Activated T-cell treated with anti-CD3 and anti-CD28 coated beads, Interleukin-2, amount 50 U/mL, for 72 hours (primary cell): ENCODE measurements at regions not wholly inside any gene's neighbourhood (a gene's known extent, or its start where the extent isn't known, plus 50 kb on each side); places are given as distances from the start of the nearest gene placed in this dataset.

Experiments used
- ATAC-seq, 2 donors: fragments of 150-1000 bp; cut with Tn5 transposase; replicated peaks in 1 of 2; 2 replicates each; pipeline ENCODE4 v1.10.0; 2021; ENCODE audit warnings: moderate library complexity in 2 of 2, mild to moderate bottlenecking in 1 of 2
- DNase-seq, 2 donors: peaks; one replicate each; pipeline ENCODE4 v3.0.0; 2021 to 2022; ENCODE audit warnings: mixed read lengths in 1 of 2
- H3K27ac Mint-ChIP-seq: one replicate; pipeline ENCODE4 v1.8.0; 2022; ENCODE audit warnings: mild to moderate bottlenecking, moderate library complexity, mixed read lengths
- H3K27me3 Mint-ChIP-seq: one replicate; pipeline ENCODE4 v1.8.0; 2022; ENCODE audit warnings: low read depth, mixed read lengths
- H3K36me3 Mint-ChIP-seq, 2 donors: one replicate each; pipeline ENCODE4 v1.8.0; 2022; ENCODE audit warnings: mixed read lengths in 2 of 2, mild to moderate bottlenecking in 1 of 2; ENCODE audit not compliant: insufficient read depth in 2 of 2
- H3K4me1 Mint-ChIP-seq: one replicate; pipeline ENCODE4 v1.8.0; 2022; ENCODE audit warnings: low read depth, mixed read lengths
- H3K4me3 Mint-ChIP-seq, 2 donors: one replicate each; pipeline ENCODE4 v1.8.0; 2022; ENCODE audit warnings: mild to moderate bottlenecking in 2 of 2, mixed read lengths in 2 of 2, moderate library complexity in 2 of 2
- H3K9me3 Mint-ChIP-seq, 2 donors: one replicate each; pipeline ENCODE4 v1.8.0; 2022; ENCODE audit warnings: mixed read lengths in 2 of 2

DNA sequence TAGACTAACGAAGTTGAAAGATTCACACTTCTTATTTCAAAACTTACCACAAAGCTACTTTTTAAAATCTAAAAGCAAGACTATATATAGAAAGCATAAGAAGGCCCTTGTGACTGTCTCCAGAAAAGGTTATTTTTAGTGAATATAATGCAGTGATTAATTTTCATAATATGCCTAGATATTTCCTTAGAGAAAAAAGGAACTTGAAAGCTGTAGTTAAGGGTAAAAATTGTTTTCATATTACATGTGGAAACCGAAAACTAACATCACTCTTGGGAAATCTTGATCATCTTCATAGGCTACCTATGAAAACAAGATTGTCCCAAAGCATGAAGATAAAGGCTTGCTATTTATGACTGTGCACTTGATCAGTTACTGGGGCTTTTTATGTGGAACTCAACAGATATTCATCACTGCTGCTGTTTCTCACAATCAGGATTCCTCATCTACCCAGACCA lies 223.2 kb downstream of the SH2D4B start:
- DNase-seq (no peak), ATAC-seq (peak in 1 of 2 donors; percentile 38)
- H3K9me3 Mint-ChIP-seq = no peaks in the 10 kb centered on the region
- H3K27ac Mint-ChIP-seq = no peak overlapping the region
- H3K4me1 Mint-ChIP-seq = peaks cover 5% of the 10 kb centered on the region
- H3K36me3 Mint-ChIP-seq = no peaks in the 10 kb centered on the region
- no peaks in the 10 kb centered on the region for H3K27me3 Mint-ChIP-seq
- no peak overlapping the region for H3K4me3 Mint-ChIP-seq

- H3K27me3 Mint-ChIP-seq = peaks cover 11% of the 10 kb centered on the region
- no peak overlapping the region for H3K4me3 Mint-ChIP-seq
- no peaks in the 10 kb centered on the region for H3K36me3 Mint-ChIP-seq
- H3K27ac Mint-ChIP-seq = no peak overlapping the region
- ATAC-seq (no peak), DNase-seq (no peak)
- no peaks in the 10 kb centered on the region for H3K4me1 Mint-ChIP-seq
- H3K9me3 Mint-ChIP-seq = no peaks in the 10 kb centered on the region
Measured at GRCh38 chr10:80767963-80768362, 230.3 kb downstream of the SH2D4B start.

DNA sequence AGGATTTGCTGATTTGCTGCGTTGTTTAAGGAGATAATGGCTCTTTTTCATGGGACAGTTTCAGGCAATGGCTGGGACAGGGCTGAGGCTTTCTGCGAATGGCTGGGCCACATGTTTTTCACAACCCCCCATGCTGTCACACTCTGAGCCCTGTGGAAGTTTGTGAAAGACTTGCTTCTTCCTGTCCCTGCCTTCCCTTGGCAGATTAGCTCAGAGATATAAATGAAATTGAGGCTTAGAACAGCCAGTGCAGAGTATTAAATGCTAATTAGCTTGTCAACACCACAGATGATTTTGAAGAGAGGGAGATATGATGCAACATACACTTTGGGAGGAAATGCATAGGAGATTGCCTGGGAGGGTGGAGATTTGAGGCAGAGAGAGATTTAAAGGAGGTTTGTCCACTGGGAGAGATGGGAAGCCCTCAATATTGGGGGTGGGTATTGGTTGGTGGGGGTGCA lies 232.0 kb downstream of the SH2D4B start:
- no peak for DNase-seq
- no peaks in the 10 kb centered on the region for H3K36me3 Mint-ChIP-seq
- H3K9me3 Mint-ChIP-seq = no peaks in the 10 kb centered on the region
- peaks cover 20% of the 10 kb centered on the region for H3K27me3 Mint-ChIP-seq
- H3K4me1 Mint-ChIP-seq = no peaks in the 10 kb centered on the region
- no peak overlapping the region for H3K27ac Mint-ChIP-seq
- ATAC-seq = no peak
- H3K4me3 Mint-ChIP-seq = no peak overlapping the region

DNA sequence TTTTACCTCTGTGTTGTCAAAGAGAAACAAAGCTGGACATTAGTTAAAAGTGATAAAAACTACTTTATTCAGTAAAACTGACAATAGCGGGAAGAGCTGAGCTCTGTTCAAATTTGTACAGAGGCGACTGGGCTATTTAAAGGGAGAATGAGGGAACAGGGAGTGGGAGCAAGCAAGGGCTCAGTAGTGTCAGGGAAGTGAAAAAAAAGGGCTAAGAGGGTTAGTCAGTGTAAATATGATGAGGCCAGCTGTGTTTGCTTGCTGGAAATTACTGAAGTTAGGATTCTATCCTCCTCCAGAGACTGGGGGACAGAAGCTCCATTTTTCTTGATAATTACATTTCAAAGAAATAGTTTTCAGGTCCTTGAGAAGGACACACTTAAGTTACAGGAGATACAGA lies 232.5 kb downstream of the SH2D4B start:
- Mint-ChIP-seq H3K27me3 (peaks cover 20% of the 10 kb centered on the region), H3K9me3 (no peaks in the 10 kb centered on the region), H3K4me1 (no peaks in the 10 kb centered on the region), H3K36me3 (no peaks in the 10 kb centered on the region), H3K4me3 (no peak overlapping the region), H3K27ac (no peak overlapping the region)
- no peak for ATAC-seq
- DNase-seq = no peak

DNA sequence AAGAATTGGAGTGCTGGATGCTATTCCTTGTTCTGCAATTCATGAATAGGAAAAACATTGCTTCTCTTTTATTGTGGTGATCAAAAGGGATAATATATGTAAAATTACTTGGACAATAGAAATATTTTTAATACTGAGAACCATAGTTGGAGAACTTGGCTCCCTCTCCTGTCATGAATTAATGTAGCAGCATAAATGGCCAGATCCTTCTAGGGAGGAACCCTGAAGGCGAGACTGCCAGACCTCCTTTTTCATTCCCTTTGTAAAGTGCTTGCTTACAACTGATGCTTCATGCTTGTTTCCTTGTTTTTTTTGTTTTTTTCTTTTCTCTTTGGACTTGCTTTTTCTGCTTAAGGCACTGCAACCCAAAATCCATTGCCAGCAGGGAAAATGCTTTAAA lies 233.6 kb downstream of the SH2D4B start:
- no peak overlapping the region for H3K4me3 Mint-ChIP-seq
- H3K4me1 Mint-ChIP-seq = no peaks in the 10 kb centered on the region
- no peak for DNase-seq
- no peak for ATAC-seq
- no peaks in the 10 kb centered on the region for H3K36me3 Mint-ChIP-seq
- no peak overlapping the region for H3K27ac Mint-ChIP-seq
- no peaks in the 10 kb centered on the region for H3K9me3 Mint-ChIP-seq
- peaks cover 20% of the 10 kb centered on the region for H3K27me3 Mint-ChIP-seq

DNA sequence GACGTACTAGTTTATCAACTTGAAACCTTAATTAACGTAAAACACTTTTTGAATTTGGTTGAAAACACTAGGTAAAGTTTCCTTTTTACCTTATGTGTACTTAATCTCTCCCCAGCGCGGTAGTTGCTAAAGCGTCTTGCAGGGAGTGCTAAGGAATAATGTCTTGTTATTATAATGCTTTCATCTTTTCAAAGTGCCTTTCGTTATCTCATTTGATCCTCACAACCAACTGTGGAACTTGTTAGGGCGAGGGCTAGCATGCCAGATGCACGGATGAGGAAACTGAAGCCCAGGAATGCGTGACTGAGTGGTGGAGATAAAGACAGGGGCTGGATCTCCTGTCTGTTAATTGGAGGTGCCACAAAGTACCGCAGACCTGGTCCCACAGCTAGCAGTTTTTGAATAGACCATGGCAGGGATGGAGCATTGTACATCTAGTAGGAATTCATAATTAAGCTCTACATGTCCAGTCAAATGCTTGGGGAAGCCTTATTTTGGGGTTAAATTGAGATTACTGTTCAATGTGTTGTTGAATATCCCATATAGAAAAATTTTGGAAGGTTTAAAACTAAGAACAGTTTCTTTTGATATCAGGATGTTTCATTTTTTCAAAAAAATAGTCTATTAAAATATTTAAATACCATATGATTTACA lies 234.3 kb downstream of the SH2D4B start:
- no peak overlapping the region for H3K4me3 Mint-ChIP-seq

DNA sequence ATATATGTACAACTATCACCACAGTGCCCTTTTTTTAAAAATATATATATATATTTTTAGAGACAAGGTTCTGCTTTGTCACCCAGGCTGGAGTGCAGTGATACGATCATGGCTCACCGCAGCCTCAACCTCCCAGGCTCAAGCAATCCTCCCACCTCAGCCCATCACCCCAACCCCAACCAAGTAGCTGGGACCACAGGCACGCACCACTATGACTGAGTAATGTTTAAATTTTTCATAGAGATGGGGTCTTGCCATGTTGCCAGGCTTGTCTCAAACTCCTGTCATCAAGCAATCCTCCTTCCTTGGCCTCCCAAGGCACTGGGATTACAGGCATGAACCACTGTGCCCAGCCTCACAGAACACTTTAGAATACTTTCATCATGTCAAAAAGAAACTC lies 234.9 kb downstream of the SH2D4B start:
- Mint-ChIP-seq H3K36me3 (no peaks in the 10 kb centered on the region), H3K9me3 (no peaks in the 10 kb centered on the region), H3K4me1 (no peaks in the 10 kb centered on the region), H3K27ac (no peak overlapping the region), H3K4me3 (no peak overlapping the region), H3K27me3 (peaks cover 20% of the 10 kb centered on the region)
- no peak for ATAC-seq
- DNase-seq = no peak

More for the DNA sequence above, 234.3 kb downstream of the SH2D4B start:
- Mint-ChIP-seq H3K9me3 (no peaks in the 10 kb centered on the region), H3K36me3 (no peaks in the 10 kb centered on the region), H3K27ac (no peak overlapping the region), H3K4me1 (no peaks in the 10 kb centered on the region), H3K27me3 (peaks cover 20% of the 10 kb centered on the region)
- ATAC-seq (no peak), DNase-seq (no peak)

DNA sequence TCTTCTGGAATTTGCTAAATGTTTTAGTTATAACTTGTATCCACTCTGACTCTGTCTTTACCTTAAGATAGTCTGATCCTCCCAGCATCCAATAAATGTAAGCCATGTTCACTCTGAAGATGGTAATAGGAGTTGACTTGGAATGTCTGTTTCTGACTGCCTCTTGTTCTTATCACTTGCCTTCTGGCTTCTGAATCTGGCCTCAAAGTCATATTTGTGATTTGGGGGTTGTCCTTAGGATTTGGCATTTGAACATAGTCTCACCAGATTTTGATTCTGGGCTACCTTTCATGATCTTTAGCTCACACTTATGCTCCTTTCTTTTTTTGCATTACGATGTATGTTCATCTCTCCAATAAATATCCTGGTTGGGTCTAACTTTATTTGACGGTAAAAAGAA lies 247.0 kb downstream of the SH2D4B start:
- no peaks in the 10 kb centered on the region for H3K9me3 Mint-ChIP-seq
- H3K27ac Mint-ChIP-seq = no peak overlapping the region
- H3K4me3 Mint-ChIP-seq = no peak overlapping the region
- ATAC-seq (no peak), DNase-seq (no peak)
- no peaks in the 10 kb centered on the region for H3K4me1 Mint-ChIP-seq
- H3K36me3 Mint-ChIP-seq = no peaks in the 10 kb centered on the region
- peaks cover 8% of the 10 kb centered on the region for H3K27me3 Mint-ChIP-seq

DNA sequence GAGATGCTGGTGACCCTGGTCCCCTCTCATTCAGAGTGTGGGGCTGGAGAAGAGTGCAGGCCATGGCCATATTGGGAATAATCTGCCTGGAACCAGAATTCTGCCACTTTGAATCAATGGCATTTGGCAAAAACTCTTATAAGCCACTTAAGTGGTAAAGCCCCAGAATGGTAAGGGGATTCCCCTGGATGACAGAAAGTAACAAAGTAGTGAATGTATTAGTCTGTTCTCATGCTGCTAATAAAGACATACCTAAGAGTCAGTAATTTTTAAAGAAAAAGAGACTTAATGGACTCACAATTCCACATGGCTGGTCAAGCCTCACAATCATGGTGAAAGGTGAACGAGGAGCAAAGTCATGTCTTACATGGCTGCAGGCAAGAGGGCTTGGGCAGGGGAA lies 248.6 kb downstream of the SH2D4B start:
- H3K27ac Mint-ChIP-seq = no peak overlapping the region
- H3K4me3 Mint-ChIP-seq = no peak overlapping the region
- H3K27me3 Mint-ChIP-seq = peaks cover 8% of the 10 kb centered on the region
- no peaks in the 10 kb centered on the region for H3K9me3 Mint-ChIP-seq
- DNase-seq (no peak), ATAC-seq (no peak)
- H3K4me1 Mint-ChIP-seq = no peaks in the 10 kb centered on the region
- H3K36me3 Mint-ChIP-seq = no peaks in the 10 kb centered on the region

- Mint-ChIP-seq H3K27ac (no peak overlapping the region), H3K27me3 (peaks cover 8% of the 10 kb centered on the region)
- ATAC-seq = no peak
Measured at GRCh38 chr10:80787952-80788351, 250.2 kb downstream of the SH2D4B start.

GRCh38 chr10:80794994-80795393 lies 257.3 kb downstream of the SH2D4B start:
- ATAC-seq (no peak), DNase-seq (no peak)
- H3K4me1 Mint-ChIP-seq = no peaks in the 10 kb centered on the region
- peaks cover 7% of the 10 kb centered on the region for H3K27me3 Mint-ChIP-seq
- H3K27ac Mint-ChIP-seq = no peak overlapping the region
- H3K36me3 Mint-ChIP-seq = no peaks in the 10 kb centered on the region
- H3K4me3 Mint-ChIP-seq = no peak overlapping the region
- H3K9me3 Mint-ChIP-seq = no peaks in the 10 kb centered on the region

More at GRCh38 chr10:80787952-80788351, 250.2 kb downstream of the SH2D4B start:
- Mint-ChIP-seq H3K36me3 (no peaks in the 10 kb centered on the region), H3K4me3 (no peak overlapping the region), H3K9me3 (no peaks in the 10 kb centered on the region), H3K4me1 (no peaks in the 10 kb centered on the region)
- no peak for DNase-seq

DNA sequence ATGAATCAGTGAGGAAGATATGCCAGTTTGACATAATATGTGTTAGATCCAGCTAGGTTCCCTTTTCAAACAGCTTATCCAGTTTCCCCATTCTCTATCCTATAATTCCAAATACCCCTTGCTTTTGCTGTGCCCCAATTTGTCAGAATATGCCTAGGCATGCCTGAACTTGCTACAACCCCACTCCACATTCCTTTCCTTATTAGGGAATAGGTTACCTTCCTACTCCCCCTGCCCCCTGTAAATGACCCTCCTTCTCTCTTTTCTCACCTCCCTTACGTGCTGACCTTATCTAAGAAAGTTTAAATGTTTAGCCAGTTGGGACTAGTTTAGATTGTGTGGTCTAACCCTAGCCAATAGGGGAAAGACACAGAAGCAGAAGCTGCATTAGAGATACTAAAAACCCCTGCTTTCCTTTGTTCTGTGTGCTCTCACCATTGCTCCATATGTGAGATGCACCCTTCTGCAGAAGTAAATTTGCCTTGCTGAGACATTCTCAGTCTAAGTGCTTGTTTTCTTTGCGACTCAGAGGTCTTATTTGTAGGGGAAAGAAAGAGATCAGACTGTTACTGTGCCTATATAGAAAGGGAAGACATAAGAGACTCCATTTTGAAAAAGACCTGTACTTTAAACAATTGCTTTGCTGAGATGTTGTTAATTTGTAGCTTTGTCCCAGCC lies 267.8 kb downstream of the SH2D4B start:
- Mint-ChIP-seq H3K9me3 (peaks cover 5% of the 10 kb centered on the region in 2 donors), H3K27me3 (no peaks in the 10 kb centered on the region), H3K27ac (no peak overlapping the region), H3K4me1 (no peaks in the 10 kb centered on the region), H3K36me3 (peaks cover 0 to 2% of the 10 kb centered on the region in 2 donors), H3K4me3 (no peak overlapping the region)
- DNase-seq (no peak), ATAC-seq (no peak)

DNA sequence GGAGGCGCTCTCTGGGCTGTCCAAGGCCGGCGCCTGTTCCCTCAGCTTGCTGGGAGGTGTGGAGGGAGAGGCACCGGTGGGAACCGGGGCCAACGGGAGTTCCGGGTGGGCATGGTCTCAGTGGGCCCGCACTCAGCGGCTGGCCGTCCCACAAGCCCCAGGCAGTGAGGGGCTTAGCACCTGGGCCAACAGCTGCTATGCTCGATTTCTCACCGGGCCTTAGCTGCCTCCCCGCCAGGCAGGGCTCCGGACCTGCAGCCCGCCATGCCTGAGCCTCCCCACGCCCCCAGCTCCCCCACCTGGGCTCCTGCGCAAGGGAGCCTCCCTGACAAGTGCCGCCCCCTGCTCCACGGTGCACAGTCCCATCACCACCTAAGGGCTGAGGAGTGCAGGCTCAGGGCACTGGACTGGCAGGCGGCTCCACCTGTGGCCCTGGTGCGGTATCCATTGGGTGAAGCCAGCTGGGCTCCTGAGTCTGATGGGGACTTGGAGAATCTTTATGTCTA lies 276.5 kb downstream of the SH2D4B start:
- Mint-ChIP-seq H3K4me1 (no peaks in the 10 kb centered on the region), H3K27ac (no peak overlapping the region), H3K36me3 (peaks cover 0 to 2% of the 10 kb centered on the region in 2 donors), H3K4me3 (no peak overlapping the region), H3K27me3 (no peaks in the 10 kb centered on the region), H3K9me3 (peaks cover 8% of the 10 kb centered on the region in 2 donors)
- DNase-seq (no peak), ATAC-seq (no peak)
